ENCODE measurements at regions not wholly inside any gene's neighbourhood (a gene's known extent, or its start where the extent isn't known, plus 50 kb on each side); places are given as distances from the start of the nearest gene placed in this dataset.

GRCh38 chrX:155679715-155680114 lies 67.0 kb upstream of the TMLHE start:
- TF ChIP-seq CTCF (IDR thresholded peaks at IDR 0.05; ENCODE audit: low read length): no peak
- TF ChIP-seq EZH2 (optimal IDR thresholded peaks at IDR 0.05; ENCODE audit: low read depth, low read length): no peak
